K562 (cell line): ENCODE measurements at regions not wholly inside any gene's neighbourhood (a gene's known extent, or its start where the extent isn't known, plus 50 kb on each side); places are given as distances from the start of the nearest gene placed in this dataset.
"Not testable (repeated sequence)": the region's sequence is repeated elsewhere in the genome, so short reads cannot be mapped to it uniquely, and the experiment has no call there.

ENCODE experiments used
- FOSL1 ChIP-seq: fragments of 200-800 bp; sonication (Bioruptor generic); conservative IDR thresholded peaks from 2 replicates; pipeline ENCODE4 v1.6.1; 2016; ENCODE audit warnings: missing genetic modification characterization, missing compliant biosample characterization
- HNRNPL ChIP-seq: fragments of 200-400 bp; formaldehyde crosslinking; IDR thresholded peaks from 2 replicates; pipeline ENCODE4 v1.6.1; 2017; ENCODE audit warnings: low read depth, mild to moderate bottlenecking, low read length
- LARP7 ChIP-seq: fragments of 450-650 bp; IDR thresholded peaks from 2 replicates; pipeline ENCODE4 v1.6.1; 2016
- MAFK ChIP-seq: IDR thresholded peaks from 2 replicates; pipeline ENCODE4 v1.6.1; 2011; ENCODE audit warnings: low read length, improper control_type of control experiment
- MEF2A ChIP-seq: IDR thresholded peaks from 2 replicates; pipeline ENCODE4 v1.6.1; 2011; ENCODE audit warnings: low read depth, mild to moderate bottlenecking, low read length, moderate library complexity; ENCODE audit not compliant: control insufficient read depth
- TBP ChIP-seq: optimal IDR thresholded peaks from 2 replicates; pipeline ENCODE3; 2011; ENCODE audit warnings: low read depth, low read length, improper control_type of control experiment
- YY1 ChIP-seq, 3 experiments: IDR thresholded peaks; 2 replicates each; pipeline ENCODE4 v1.6.1; 2011; ENCODE audit warnings: low read length in 2 of 3, mild to moderate bottlenecking in 2 of 3, moderate library complexity in 2 of 3, borderline replicate concordance in 1 of 3, control low read depth in 1 of 3, low read depth in 1 of 3; ENCODE audit not compliant: insufficient read depth in 3 of 3, insufficient replicate concordance in 2 of 3, control insufficient read depth in 1 of 3, insufficient read length in 1 of 3; ENCODE audit errors: extremely low read depth in 1 of 3
- ZNF124 ChIP-seq: sonication (generic); formaldehyde crosslinking; IDR thresholded peaks from 2 replicates; pipeline ENCODE4 v1.8.1; 2022; ENCODE audit warnings: missing genetic modification reagents
- TF ChIP-seq, protein P1 (sequence below): fragments of 250-450 bp; sonication (Bioruptor Pico); IDR thresholded peaks from 2 replicates; pipeline ENCODE4 v1.8.0; 2022; ENCODE audit warnings: inconsistent platforms
- TF ChIP-seq, protein P2 (sequence below): fragments of 250-450 bp; sonication (Bioruptor Pico); IDR thresholded peaks from 2 replicates; pipeline ENCODE4 v1.4.0; 2020; ENCODE audit warnings: mild to moderate bottlenecking, moderate library complexity

DNA sequence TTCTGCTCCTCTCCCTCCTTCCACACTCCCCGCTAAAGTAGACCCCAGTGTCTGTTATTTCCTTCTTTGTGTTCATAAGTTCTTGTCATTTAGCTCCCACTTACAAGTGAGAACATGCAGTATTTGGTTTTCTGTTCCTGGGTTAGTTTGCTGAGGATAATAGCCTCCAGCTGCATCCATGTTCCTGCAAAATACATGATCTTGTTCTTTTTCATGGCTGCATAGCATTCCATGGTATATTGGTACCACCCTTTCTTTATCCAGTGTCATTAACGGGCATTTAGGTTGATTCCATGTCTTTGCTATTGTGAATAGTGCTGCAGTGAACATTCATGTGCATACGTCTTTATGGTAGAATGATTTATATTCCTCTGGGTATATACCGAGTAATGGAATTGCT lies 118.0 kb upstream of the SLC4A4 start:
- TF ChIP-seq HNRNPL; MAFK; LARP7; MEF2A; TBP; YY1 (IDR thresholded peaks at IDR 0.05; ENCODE audit: borderline replicate concordance in 1 of 3, control insufficient read depth in 1 of 3, extremely low read depth in 1 of 3, insufficient read depth in 3 of 3, insufficient read length in 1 of 3, insufficient replicate concordance in 2 of 3, low read depth in 1 of 3, low read length in 2 of 3); ZNF124 (CRISPR knock-in tag); FOSL1 (tag): not testable (repeated sequence)
- TF ChIP-seq, protein P1, sequence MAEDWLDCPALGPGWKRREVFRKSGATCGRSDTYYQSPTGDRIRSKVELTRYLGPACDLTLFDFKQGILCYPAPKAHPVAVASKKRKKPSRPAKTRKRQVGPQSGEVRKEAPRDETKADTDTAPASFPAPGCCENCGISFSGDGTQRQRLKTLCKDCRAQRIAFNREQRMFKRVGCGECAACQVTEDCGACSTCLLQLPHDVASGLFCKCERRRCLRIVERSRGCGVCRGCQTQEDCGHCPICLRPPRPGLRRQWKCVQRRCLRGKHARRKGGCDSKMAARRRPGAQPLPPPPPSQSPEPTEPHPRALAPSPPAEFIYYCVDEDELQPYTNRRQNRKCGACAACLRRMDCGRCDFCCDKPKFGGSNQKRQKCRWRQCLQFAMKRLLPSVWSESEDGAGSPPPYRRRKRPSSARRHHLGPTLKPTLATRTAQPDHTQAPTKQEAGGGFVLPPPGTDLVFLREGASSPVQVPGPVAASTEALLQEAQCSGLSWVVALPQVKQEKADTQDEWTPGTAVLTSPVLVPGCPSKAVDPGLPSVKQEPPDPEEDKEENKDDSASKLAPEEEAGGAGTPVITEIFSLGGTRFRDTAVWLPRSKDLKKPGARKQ (CRISPR knock-in tag): not testable (repeated sequence)
- TF ChIP-seq, protein P2, sequence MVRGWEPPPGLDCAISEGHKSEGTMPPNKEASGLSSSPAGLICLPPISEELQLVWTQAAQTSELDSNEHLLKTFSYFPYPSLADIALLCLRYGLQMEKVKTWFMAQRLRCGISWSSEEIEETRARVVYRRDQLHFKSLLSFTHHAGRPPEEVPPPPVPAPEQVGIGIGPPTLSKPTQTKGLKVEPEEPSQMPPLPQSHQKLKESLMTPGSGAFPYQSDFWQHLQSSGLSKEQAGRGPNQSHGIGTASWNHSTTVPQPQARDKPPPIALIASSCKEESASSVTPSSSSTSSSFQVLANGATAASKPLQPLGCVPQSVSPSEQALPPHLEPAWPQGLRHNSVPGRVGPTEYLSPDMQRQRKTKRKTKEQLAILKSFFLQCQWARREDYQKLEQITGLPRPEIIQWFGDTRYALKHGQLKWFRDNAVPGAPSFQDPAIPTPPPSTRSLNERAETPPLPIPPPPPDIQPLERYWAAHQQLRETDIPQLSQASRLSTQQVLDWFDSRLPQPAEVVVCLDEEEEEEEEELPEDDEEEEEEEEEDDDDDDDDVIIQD (CRISPR knock-in tag): not testable (repeated sequence)
